GM18951 (cell line): ENCODE measurements at regions not wholly inside any gene's neighbourhood (a gene's known extent, or its start where the extent isn't known, plus 50 kb on each side); places are given as distances from the start of the nearest gene placed in this dataset.

Experiments used
- POLR2A ChIP-seq: IDR thresholded peaks from 4 replicates; pipeline ENCODE4 v1.6.1; 2011; ENCODE audit warnings: mild to moderate bottlenecking; ENCODE audit not compliant: insufficient read length, insufficient read depth; ENCODE audit errors: extremely low read depth
- in situ Hi-C: fragments of 300-500 bp; cut with MboI; formaldehyde crosslinking; loops from one replicate; pipeline ENCODE4 v1.12.0; 2022; ENCODE audit warnings: low sequenced_read_pairs, mixed read lengths, inconsistent platforms; ENCODE audit not compliant: unreplicated experiment

DNA sequence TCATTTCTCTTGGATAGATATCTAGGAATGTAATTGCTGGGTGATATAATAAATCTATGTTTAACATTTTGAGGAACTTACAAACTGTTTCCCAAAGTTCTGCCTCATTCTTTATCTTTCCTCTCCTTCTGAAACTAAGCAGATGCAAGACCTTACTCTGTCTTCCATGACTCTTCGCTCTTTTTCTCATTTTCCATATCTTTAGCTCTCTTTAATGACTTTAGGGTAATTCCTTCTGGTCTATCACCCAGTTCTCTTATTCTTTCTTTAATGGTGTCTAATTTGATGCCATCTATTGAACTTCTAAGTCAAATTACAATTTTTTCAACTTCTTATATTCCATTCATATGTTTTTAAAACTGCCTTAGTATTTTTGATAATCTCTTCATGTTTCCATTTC, 316.6 kb downstream of the POU4F1 start:
- in situ Hi-C loops, result no loop called here
- TF ChIP-seq POLR2A, result no peak

- in situ Hi-C loops, result no loop called here
- no peak for TF ChIP-seq POLR2A
These were observed 338.3 kb downstream of the POU4F1 start for GRCh38 chr13:78265098-78265497.

- in situ Hi-C loops, result no loop called here
- no peak for TF ChIP-seq POLR2A
These were observed 339.7 kb upstream of the EDNRB start for GRCh38 chr13:78258304-78258703.

DNA sequence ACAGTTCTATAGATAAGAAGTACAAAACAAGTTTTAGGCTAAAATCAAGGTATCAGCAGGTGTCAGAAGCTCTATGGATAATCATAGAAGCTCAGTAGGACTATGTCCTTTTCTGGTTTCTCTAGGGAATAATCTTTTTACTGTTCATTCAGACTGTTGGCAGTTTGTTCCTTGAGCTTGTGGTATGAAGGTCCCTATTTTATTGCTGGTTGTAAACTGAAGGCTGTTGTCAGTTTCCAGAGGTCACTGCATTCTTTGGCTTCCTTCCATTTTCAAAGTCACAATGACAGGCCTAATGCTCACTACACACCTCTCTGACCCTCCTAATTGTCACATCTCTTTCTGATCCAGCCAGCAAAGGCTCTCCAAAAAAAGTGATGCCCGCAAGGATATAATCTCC, 337.9 kb upstream of the EDNRB start:
- no peak for TF ChIP-seq POLR2A
- in situ Hi-C loops, result no loop called here

- no peak for TF ChIP-seq POLR2A
- in situ Hi-C loops, result no loop called here
These were observed 335.5 kb upstream of the EDNRB start for GRCh38 chr13:78254113-78254512.

- TF ChIP-seq POLR2A, result no peak
- in situ Hi-C loops, result no loop called here
These were observed 328.7 kb upstream of the EDNRB start for GRCh38 chr13:78247362-78247761.

- in situ Hi-C loops, result no loop called here
- no peak for TF ChIP-seq POLR2A
These were observed 322.8 kb upstream of the EDNRB start for GRCh38 chr13:78241278-78241919.

DNA sequence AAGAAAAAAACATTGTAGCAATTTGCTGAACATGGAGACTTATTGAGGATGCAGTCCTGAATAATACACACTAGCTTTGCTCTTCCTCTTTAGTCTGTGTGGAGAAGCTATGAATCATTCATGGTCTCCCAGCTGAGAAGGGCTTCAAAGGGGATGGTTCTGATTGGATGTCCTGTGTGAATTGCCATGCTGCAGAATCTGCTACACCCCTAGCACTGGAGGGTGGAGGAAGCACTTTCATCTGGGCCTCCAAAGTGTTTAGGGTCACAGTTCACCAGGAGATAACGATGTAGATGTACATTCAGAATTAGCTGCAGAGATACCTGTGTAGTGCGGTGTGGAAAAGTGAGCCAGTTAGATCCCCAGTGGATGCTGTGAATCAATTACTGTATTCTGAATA, 321.1 kb upstream of the EDNRB start:
- in situ Hi-C loops, result no loop called here

DNA sequence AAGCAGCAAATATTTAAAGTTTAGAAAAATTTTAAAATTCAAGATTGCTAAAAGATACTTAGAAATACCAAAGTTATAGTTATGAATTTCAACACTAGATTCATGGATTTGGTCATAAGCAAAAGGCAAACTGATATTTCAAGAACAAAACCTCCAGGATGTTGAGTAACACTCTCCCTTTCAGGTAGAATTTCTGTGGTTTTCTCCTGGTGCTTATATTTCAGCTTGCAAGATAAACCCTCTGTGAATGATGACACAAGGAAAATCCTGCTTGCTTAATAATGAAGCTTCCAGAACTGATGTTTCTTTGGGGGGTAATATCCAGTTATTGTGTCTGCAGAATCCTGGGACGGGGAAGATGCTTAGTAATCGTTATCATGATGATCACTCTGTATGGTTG, 320.3 kb upstream of the EDNRB start:
- TF ChIP-seq POLR2A, result no peak
- in situ Hi-C loops, result no loop called here

More for the DNA sequence above, 321.1 kb upstream of the EDNRB start:
- TF ChIP-seq POLR2A, result no peak

DNA sequence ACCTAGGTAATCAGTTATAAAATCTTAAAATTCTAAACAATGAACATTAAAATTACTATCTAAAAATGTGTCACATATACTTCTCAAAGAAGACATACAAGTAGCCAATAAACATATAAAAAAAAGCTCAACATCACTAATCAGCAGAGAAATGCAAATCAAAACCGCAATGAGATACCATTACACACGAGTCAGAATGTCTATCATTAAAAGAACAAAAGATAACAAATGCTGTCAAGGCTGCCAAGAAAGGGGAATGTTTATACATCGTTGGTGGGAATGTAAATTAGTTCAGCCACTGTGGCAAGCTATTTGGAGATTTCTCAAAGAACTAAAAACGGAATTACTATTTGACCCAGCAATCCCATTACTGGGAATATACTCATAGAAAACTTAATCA, 310.3 kb upstream of the EDNRB start:
- TF ChIP-seq POLR2A, result no peak
- in situ Hi-C loops, result no loop called here

- in situ Hi-C loops, result no loop called here
- no peak for TF ChIP-seq POLR2A
These were observed 309.6 kb upstream of the EDNRB start for GRCh38 chr13:78228211-78228610.

DNA sequence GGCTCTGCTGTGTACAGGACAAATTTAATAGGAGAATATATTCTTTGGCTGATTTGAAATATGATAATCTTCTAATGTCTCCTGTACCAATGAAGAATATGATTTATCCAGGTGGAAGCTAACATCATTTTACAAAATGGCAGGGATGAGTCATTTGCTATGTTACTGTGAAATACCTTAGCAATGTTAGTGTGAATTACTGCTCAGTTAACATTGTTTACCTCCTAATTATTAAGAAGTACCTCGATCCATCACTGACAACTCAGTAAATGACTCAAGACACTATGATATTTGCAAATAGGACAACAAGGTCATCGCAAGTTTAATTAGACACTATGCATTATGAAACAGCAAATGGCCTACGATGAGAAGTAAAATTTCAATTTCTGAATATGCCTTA, 309.1 kb upstream of the EDNRB start:
- TF ChIP-seq POLR2A, result no peak
- in situ Hi-C loops, result no loop called here

- in situ Hi-C loops, result no loop called here
These were observed 297.0 kb upstream of the EDNRB start for GRCh38 chr13:78215458-78216108.

DNA sequence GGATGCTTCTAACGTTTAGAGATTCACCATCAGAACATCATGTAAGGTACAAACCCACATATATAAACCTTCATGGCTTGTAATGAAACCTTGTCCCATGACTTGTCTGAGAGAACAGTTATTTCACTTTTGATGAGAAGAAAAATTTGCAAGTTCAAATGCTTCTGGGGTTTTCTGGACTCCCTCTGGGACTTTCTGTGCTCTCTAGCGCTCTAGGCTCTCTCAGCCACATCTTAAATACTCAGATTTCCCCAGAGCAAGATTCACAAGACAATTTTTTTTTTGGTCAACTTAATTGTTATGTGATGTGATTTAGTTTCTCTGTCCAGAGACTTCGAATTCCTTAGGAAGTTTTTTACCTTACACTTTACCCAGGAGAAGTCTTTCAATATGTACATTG, 282.8 kb upstream of the EDNRB start:
- TF ChIP-seq POLR2A, result no peak
- in situ Hi-C loops, result no loop called here

More at GRCh38 chr13:78215458-78216108, 297.0 kb upstream of the EDNRB start:
- no peak for TF ChIP-seq POLR2A
